PC-3 (cell line): ENCODE measurements at regions not wholly inside any gene's neighbourhood (a gene's known extent, or its start where the extent isn't known, plus 50 kb on each side); places are given as distances from the start of the nearest gene placed in this dataset.

ENCODE experiments used
- ATAC-seq: fragments of 200-7000 bp; cut with Tn5 transposase; 2 replicates; pipeline ENCODE4 v1.9.1; 2020; ENCODE audit warnings: mild to moderate bottlenecking, moderate library complexity
- BruUV-seq: library from RNA; stranded (reverse); fragments of 400-500 nt; replicated peaks from 2 replicates; lab custom pipeline; 2021; lab: Mats Ljungman, UMichigan
- CTCF ChIA-PET: fragments of 300-600 bp; sonication (Branson Sonifier 250); formaldehyde crosslinking; loops from one replicate; lab custom pipeline; 2022; ENCODE audit warnings: antibody characterized with exemption; lab: Charles Lee
- POLR2A ChIA-PET: fragments of 300-600 bp; sonication (Branson Sonifier 250); formaldehyde crosslinking; loops from one replicate; lab custom pipeline; 2022; ENCODE audit warnings: antibody characterized with exemption; ENCODE audit not compliant: unreplicated experiment; lab: Charles Lee
- DNase-seq: peaks from one replicate; pipeline ENCODE4 v3.0.0-alpha.2; 2015
- H2AFZ ChIP-seq: fragments of 300-600 bp; sonication (generic); 2 replicates; pipeline ENCODE4 v1.6.0; 2016; ENCODE audit warnings: antibody characterized with exemption, low read length
- H3F3A ChIP-seq: fragments of 300-600 bp; sonication (generic); one replicate; pipeline ENCODE4 v1.6.0; 2017; ENCODE audit warnings: antibody characterized with exemption, low read length, control low read depth, mild to moderate bottlenecking; ENCODE audit not compliant: unreplicated experiment
- H3K27ac ChIP-seq: fragments of 300-600 bp; sonication (generic); 2 replicates; pipeline ENCODE4 v1.5.1; 2016; ENCODE audit warnings: mild to moderate bottlenecking, low read length
- H3K27me3 ChIP-seq: fragments of 300-600 bp; sonication (generic); 2 replicates; pipeline ENCODE4 v1.6.1; 2016; ENCODE audit warnings: low read length, mixed read lengths
- H3K36me3 ChIP-seq: fragments of 300-600 bp; sonication (generic); 2 replicates; pipeline ENCODE4 v1.6.1; 2016; ENCODE audit warnings: low read depth, mixed run types, low read length, mixed read lengths
- H3K4me1 ChIP-seq: fragments of 300-600 bp; sonication (generic); 2 replicates; pipeline ENCODE4 v1.5.1; 2016; ENCODE audit warnings: low read length; ENCODE audit not compliant: insufficient read depth
- H3K4me2 ChIP-seq: fragments of 300-600 bp; sonication (generic); 2 replicates; pipeline ENCODE4 v1.6.0; 2016; ENCODE audit warnings: low read length
- H3K4me3 ChIP-seq: fragments of 300-600 bp; sonication (generic); 2 replicates; pipeline ENCODE4 v1.5.1; 2016; ENCODE audit warnings: mild to moderate bottlenecking, low read length, mixed read lengths
- H3K79me2 ChIP-seq: fragments of 300-600 bp; sonication (generic); 2 replicates; pipeline ENCODE4 v1.6.1; 2017; ENCODE audit warnings: low read length, mixed read lengths
- H3K9ac ChIP-seq: fragments of 300-600 bp; sonication (generic); 2 replicates; pipeline ENCODE4 v1.6.0; 2016; ENCODE audit warnings: mild to moderate bottlenecking, low read length
- H3K9me2 ChIP-seq: fragments of 300-600 bp; sonication (generic); replicated peaks from 2 replicates; pipeline ENCODE4 v1.6.1; 2016; ENCODE audit warnings: mixed run types, low read length, mixed read lengths
- H3K9me3 ChIP-seq: fragments of 300-600 bp; sonication (generic); 2 replicates; pipeline ENCODE4 v1.6.1; 2016; ENCODE audit warnings: low read length, mixed read lengths
- H4K20me1 ChIP-seq: fragments of 300-600 bp; sonication (generic); 2 replicates; pipeline ENCODE4 v1.6.1; 2016; ENCODE audit warnings: low read length, mixed read lengths
- CTCF ChIP-seq: fragments of 300-600 bp; sonication (generic); conservative IDR thresholded peaks from 2 replicates; pipeline ENCODE4 v1.5.1; 2017; ENCODE audit warnings: antibody characterized with exemption, low read depth, mild to moderate bottlenecking, low read length
- EZH2 ChIP-seq: fragments of 300-600 bp; sonication (generic); IDR thresholded peaks from one replicate; pipeline ENCODE4 v1.6.1; 2017; ENCODE audit warnings: antibody characterized with exemption, mild to moderate bottlenecking, low read length; ENCODE audit not compliant: unreplicated experiment
- EZH2phosphoT487 ChIP-seq: fragments of 300-600 bp; sonication (generic); IDR thresholded peaks from 2 replicates; pipeline ENCODE4 v1.6.1; 2018; ENCODE audit warnings: mild to moderate bottlenecking, antibody characterized with exemption, low read length, borderline replicate concordance
- intact Hi-C: fragments of 100-400 bp; cut with micrococcal nuclease; formaldehyde crosslinking; loops from 2 replicates; pipeline ENCODE4 v1.9.0; 2023

- Histone ChIP-seq H3K79me2 (no peaks in the 10 kb centered on the region), H3K27ac (no peak overlapping the region), H3K9me3 (no peaks in the 10 kb centered on the region), H3K4me2 (no peak overlapping the region), H3F3A (no peaks in the 10 kb centered on the region), H3K4me3 (no peak overlapping the region), H2AFZ (no peak overlapping the region), H3K36me3 (no peaks in the 10 kb centered on the region), H3K9me2 (no peaks in the 10 kb centered on the region), H3K4me1 (no peaks in the 10 kb centered on the region), H4K20me1 (no peaks in the 10 kb centered on the region), H3K27me3 (no peaks in the 10 kb centered on the region), H3K9ac (no peak overlapping the region)
- ChIA-PET POLR2A (no interaction called here), CTCF (no interaction called here)
- intact Hi-C loops: no loop called here
- no peak for TF ChIP-seq EZH2
- TF ChIP-seq EZH2phosphoT487: no peak
- no peak for TF ChIP-seq CTCF
- BruUV-seq: no TSS peak
- ATAC-seq: no peak
- DNase-seq: no peak
Measured at GRCh38 chr9:102087141-102087540, 348.7 kb upstream of the GRIN3A start.

- no peaks in the 10 kb centered on the region for H3K27me3 ChIP-seq
- TF ChIP-seq CTCF (no peak), EZH2phosphoT487 (no peak), EZH2 (no peak)
- H3K36me3 ChIP-seq: no peaks in the 10 kb centered on the region
- H3K4me2 ChIP-seq: no peak overlapping the region
- POLR2A ChIA-PET: no interaction called here
- no peaks in the 10 kb centered on the region for H3K79me2 ChIP-seq
- H2AFZ ChIP-seq: no peak overlapping the region
- no peaks in the 10 kb centered on the region for H3K9me3 ChIP-seq
- H3K27ac ChIP-seq: no peak overlapping the region
- no peak overlapping the region for H3K4me3 ChIP-seq
- BruUV-seq: no TSS peak
- no peaks in the 10 kb centered on the region for H4K20me1 ChIP-seq
- no peaks in the 10 kb centered on the region for H3K9me2 ChIP-seq
- H3K9ac ChIP-seq: no peak overlapping the region
- no peaks in the 10 kb centered on the region for H3F3A ChIP-seq
- intact Hi-C loops: no loop called here
- DNase-seq: no peak
- H3K4me1 ChIP-seq: no peaks in the 10 kb centered on the region
- no peak for ATAC-seq
- CTCF ChIA-PET: no interaction called here
Measured at GRCh38 chr9:102085548-102085947, 347.1 kb upstream of the GRIN3A start.

DNA sequence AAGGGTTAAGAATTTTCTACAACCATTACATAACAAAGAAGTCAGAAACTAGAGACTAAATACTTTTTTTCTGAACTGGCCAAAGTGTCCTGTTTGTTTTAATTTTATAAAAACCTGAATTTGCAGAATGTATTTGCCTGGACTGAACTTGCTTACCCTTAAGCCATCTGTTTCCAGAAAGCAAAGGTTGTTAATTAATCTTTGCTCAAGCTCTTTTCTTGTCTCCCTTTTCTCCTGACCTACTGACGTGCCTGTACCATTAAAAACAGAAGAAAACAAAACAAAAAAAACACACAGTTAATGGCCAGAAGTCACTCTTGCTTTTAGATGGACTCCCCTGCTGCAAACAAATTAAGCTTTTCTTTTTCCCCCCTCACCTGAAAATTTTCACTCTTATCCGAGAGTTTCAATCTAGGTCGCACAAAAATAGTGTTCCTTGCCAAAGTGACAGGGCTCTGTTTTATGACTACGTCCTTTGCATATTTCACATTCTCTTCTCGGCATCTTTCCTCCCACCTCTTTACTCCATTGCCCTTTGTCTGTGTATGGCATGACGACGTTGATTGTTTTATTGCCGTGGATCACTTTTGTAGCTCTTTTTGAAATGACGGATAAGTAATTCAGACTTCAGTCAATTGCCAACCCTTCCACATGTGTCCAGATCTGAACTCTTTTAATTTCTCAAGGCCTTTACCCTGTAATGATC, 333.8 kb upstream of the GRIN3A start:
- ChIA-PET CTCF (no interaction called here), POLR2A (no interaction called here)
- Histone ChIP-seq H3K9ac (no peak overlapping the region), H3K4me1 (no peaks in the 10 kb centered on the region), H3K4me3 (no peak overlapping the region), H3K9me3 (no peaks in the 10 kb centered on the region), H2AFZ (no peak overlapping the region), H3K79me2 (no peaks in the 10 kb centered on the region), H3K36me3 (no peaks in the 10 kb centered on the region), H3K27ac (no peak overlapping the region), H4K20me1 (no peaks in the 10 kb centered on the region), H3K9me2 (no peaks in the 10 kb centered on the region), H3K27me3 (no peaks in the 10 kb centered on the region), H3F3A (no peaks in the 10 kb centered on the region), H3K4me2 (no peak overlapping the region)
- no peak for DNase-seq
- no TSS peak for BruUV-seq
- no peak for ATAC-seq
- no peak for TF ChIP-seq EZH2
- intact Hi-C loops: no loop called here
